ENCODE measurements at regions not wholly inside any gene's neighbourhood (a gene's known extent, or its start where the extent isn't known, plus 50 kb on each side); places are given as distances from the start of the nearest gene placed in this dataset.

- TF ChIP-seq RFX5 (IDR thresholded peaks at IDR 0.05) (no peak), CTCF (IDR thresholded peaks at IDR 0.05) (no peak), BHLHE40 (IDR thresholded peaks at IDR 0.05; ENCODE audit: low read depth, low read length) (no peak), HDAC2 (IDR thresholded peaks at IDR 0.05) (no peak), POLR2A (IDR thresholded peaks at IDR 0.05; ENCODE audit: low read length) (no peak), HOXA7 (CRISPR knock-in tag; IDR thresholded peaks at IDR 0.05) (no peak)
Measured at GRCh38 chr12:77722536-77722935, 108.2 kb upstream of the NAV3 start.

All from A549 (cell line).